ENCODE measurements at regions not wholly inside any gene's neighbourhood (a gene's known extent, or its start where the extent isn't known, plus 50 kb on each side); places are given as distances from the start of the nearest gene placed in this dataset.

DNA sequence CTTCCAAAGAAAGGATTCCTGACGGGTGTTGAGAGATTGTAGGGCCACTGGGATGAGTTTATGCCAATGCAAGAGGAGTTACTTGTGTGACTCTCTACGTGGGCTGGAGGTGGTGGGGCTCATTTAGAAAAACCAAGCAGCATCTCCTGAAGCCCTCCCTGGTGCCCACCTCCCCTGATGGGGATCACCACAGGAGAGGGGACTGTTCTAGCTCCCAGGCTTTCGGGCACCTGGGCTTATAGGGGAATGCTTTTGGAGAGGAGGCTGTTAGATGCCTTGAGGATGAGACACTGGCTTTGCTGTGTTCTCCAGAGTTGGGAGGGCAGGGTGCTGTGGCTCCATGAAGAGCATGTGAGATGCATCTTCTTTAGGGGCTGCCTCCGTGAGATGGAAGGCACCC, 65.0 kb downstream of the IRX1 start:
- TF ChIP-seq CTCF (IDR thresholded peaks at IDR 0.05), result no peak
- Mint-ChIP-seq H3K9me3 (peaks cover 57% of the 10 kb centered on the region), H3K4me3 (no peak overlapping the region), H3K36me3 (ENCODE audit: low read depth) (peaks cover 4% of the 10 kb centered on the region; the same call in 1 of the 2 replicates), H3K27ac (no peak overlapping the region), H3K4me1 (ENCODE audit: low read depth) (no peaks in the 10 kb centered on the region), H3K27me3 (ENCODE audit: insufficient read depth) (no peaks in the 10 kb centered on the region; the same call in 1 of the 2 replicates)
- DNase-seq, result no peak

- H3K36me3 Mint-ChIP-seq (ENCODE audit: low read depth), result peaks cover 4% of the 10 kb centered on the region; the same call in 1 of the 2 replicates
- no peaks in the 10 kb centered on the region for H3K4me1 Mint-ChIP-seq (ENCODE audit: low read depth)
- no peaks in the 10 kb centered on the region; the same call in 1 of the 2 replicates for H3K27me3 Mint-ChIP-seq (ENCODE audit: insufficient read depth)
- DNase-seq, result no peak
- no peak for TF ChIP-seq CTCF (IDR thresholded peaks at IDR 0.05)
- H3K27ac Mint-ChIP-seq, result no peak overlapping the region
- no peak overlapping the region for H3K4me3 Mint-ChIP-seq
- peaks cover 62% of the 10 kb centered on the region for H3K9me3 Mint-ChIP-seq
Observed at GRCh38 chr5:3661755-3662296, 66.2 kb downstream of the IRX1 start.

- H3K36me3 Mint-ChIP-seq (ENCODE audit: low read depth), result no peaks in the 10 kb centered on the region
- no peak overlapping the region for H3K27ac Mint-ChIP-seq
- no peak overlapping the region for H3K4me3 Mint-ChIP-seq
- no peaks in the 10 kb centered on the region for H3K4me1 Mint-ChIP-seq (ENCODE audit: low read depth)
- DNase-seq, result no peak
- H3K9me3 Mint-ChIP-seq, result peaks cover 60% of the 10 kb centered on the region
- no peaks in the 10 kb centered on the region; the same call in 1 of the 2 replicates for H3K27me3 Mint-ChIP-seq (ENCODE audit: insufficient read depth)
- TF ChIP-seq CTCF (IDR thresholded peaks at IDR 0.05), result no peak
Observed at GRCh38 chr5:3662344-3662743, 66.7 kb downstream of the IRX1 start.

GRCh38 chr5:3671337-3671736, 75.7 kb downstream of the IRX1 start:
- Mint-ChIP-seq H3K27ac (no peak overlapping the region), H3K36me3 (ENCODE audit: low read depth) (no peaks in the 10 kb centered on the region), H3K4me3 (no peak overlapping the region), H3K27me3 (ENCODE audit: insufficient read depth) (no peaks in the 10 kb centered on the region), H3K9me3 (peaks cover 66% of the 10 kb centered on the region), H3K4me1 (ENCODE audit: low read depth) (no peaks in the 10 kb centered on the region)
- no peak for TF ChIP-seq CTCF (IDR thresholded peaks at IDR 0.05)
- no peak for DNase-seq

- DNase-seq, result no peak
- TF ChIP-seq CTCF (IDR thresholded peaks at IDR 0.05), result no peak
- no peaks in the 10 kb centered on the region for H3K4me1 Mint-ChIP-seq (ENCODE audit: low read depth)
- no peak overlapping the region for H3K4me3 Mint-ChIP-seq
- H3K36me3 Mint-ChIP-seq (ENCODE audit: low read depth), result no peaks in the 10 kb centered on the region
- H3K27me3 Mint-ChIP-seq (ENCODE audit: insufficient read depth), result no peaks in the 10 kb centered on the region
- peaks cover 48% of the 10 kb centered on the region for H3K9me3 Mint-ChIP-seq
- H3K27ac Mint-ChIP-seq, result no peak overlapping the region
Observed at GRCh38 chr5:3678801-3679200, 83.2 kb downstream of the IRX1 start.

DNA sequence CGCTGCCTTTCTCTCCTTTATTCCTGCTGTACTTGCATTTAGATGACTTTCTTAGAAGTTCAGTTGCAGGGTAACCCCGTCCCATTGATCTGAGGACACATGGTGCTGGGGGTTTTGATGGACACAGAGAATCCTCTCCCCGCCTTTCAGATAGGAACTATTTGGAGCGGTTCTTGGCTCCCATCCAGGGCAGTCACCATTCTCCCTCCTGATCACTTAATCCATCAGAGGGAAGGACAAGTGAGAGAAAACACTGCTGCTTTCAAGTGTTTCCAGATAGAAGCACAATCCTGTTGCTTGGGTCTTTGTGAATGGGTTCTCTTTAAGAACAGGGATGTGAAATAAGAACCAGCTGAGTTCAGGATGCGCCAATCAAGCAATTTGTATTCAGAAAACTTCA, 85.2 kb downstream of the IRX1 start:
- Mint-ChIP-seq H3K27me3 (ENCODE audit: insufficient read depth) (no peaks in the 10 kb centered on the region), H3K4me3 (no peak overlapping the region), H3K27ac (no peak overlapping the region), H3K4me1 (ENCODE audit: low read depth) (no peaks in the 10 kb centered on the region), H3K36me3 (ENCODE audit: low read depth) (peaks cover 4% of the 10 kb centered on the region; the same call in 1 of the 2 replicates), H3K9me3 (peaks cover 63% of the 10 kb centered on the region)
- TF ChIP-seq CTCF (IDR thresholded peaks at IDR 0.05), result no peak
- no peak for DNase-seq
